ENCODE measurements at regions not wholly inside any gene's neighbourhood (a gene's known extent, or its start where the extent isn't known, plus 50 kb on each side); places are given as distances from the start of the nearest gene placed in this dataset.

GRCh38 chr2:186433040-186433439 lies 53.0 kb upstream of the ZC3H15 start:
- no peaks in the 10 kb centered on the region for H4K20me1 ChIP-seq (ENCODE audit: low read length)

DNA sequence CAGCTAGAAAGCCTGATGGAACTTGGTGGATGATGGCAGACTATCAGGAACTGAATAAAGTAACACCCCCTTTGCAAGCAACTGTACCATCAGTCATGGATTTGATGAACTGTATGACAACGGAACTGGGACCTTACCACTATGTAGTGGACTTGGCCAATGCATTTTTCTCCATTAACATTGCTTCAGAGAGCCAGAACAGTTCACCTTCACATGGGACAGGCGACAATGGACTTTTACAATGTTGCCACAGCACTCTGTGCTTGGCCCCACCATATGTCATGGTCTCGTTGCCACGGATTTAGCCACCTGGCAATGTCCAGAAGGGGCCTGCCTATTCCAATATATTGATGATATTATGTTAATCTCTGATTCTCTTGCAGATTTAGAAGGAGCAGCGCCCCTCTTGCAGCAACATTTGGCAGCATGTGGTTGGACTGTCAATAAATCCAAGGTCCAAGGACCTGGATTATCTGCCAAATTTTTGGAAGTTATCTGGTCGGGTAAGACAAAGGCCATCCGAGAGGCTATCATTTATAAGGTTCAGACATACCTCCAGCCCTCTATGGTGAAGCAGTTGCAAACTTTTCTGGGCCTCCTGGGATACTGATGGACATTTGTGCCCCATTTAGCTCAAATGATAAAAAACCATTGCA lies 52.2 kb upstream of the ZC3H15 start:
- DNase-seq: no peak
- Histone ChIP-seq H3K9me2 (replicated peaks; ENCODE audit: low read length) (no peaks in the 10 kb centered on the region), H3K27ac (ENCODE audit: low read length) (no peak overlapping the region), H3K4me1 (ENCODE audit: insufficient read depth, low read length) (peaks cover 7% of the 10 kb centered on the region; the same call in 1 of the 2 replicates), H3K9ac (ENCODE audit: low read length) (no peak overlapping the region), H3K4me3 (ENCODE audit: low read length) (no peak overlapping the region), H3K79me2 (ENCODE audit: low read length) (no peaks in the 10 kb centered on the region), H3K27me3 (ENCODE audit: low read length) (no peaks in the 10 kb centered on the region), H3K4me2 (ENCODE audit: low read length) (no peak overlapping the region), H3F3A (ENCODE audit: low read length, unreplicated experiment) (no peaks in the 10 kb centered on the region), H3K36me3 (ENCODE audit: low read depth, low read length) (no peaks in the 10 kb centered on the region), H4K20me1 (ENCODE audit: low read length) (no peaks in the 10 kb centered on the region), H3K9me3 (ENCODE audit: low read length) (no peaks in the 10 kb centered on the region), H2AFZ (ENCODE audit: low read length) (no peak overlapping the region)
- ATAC-seq: no peak
- ChIA-PET CTCF (no interaction called here), POLR2A (ENCODE audit: unreplicated experiment) (no interaction called here)
- BruUV-seq (replicated peaks): no TSS peak
- TF ChIP-seq, protein P1, sequence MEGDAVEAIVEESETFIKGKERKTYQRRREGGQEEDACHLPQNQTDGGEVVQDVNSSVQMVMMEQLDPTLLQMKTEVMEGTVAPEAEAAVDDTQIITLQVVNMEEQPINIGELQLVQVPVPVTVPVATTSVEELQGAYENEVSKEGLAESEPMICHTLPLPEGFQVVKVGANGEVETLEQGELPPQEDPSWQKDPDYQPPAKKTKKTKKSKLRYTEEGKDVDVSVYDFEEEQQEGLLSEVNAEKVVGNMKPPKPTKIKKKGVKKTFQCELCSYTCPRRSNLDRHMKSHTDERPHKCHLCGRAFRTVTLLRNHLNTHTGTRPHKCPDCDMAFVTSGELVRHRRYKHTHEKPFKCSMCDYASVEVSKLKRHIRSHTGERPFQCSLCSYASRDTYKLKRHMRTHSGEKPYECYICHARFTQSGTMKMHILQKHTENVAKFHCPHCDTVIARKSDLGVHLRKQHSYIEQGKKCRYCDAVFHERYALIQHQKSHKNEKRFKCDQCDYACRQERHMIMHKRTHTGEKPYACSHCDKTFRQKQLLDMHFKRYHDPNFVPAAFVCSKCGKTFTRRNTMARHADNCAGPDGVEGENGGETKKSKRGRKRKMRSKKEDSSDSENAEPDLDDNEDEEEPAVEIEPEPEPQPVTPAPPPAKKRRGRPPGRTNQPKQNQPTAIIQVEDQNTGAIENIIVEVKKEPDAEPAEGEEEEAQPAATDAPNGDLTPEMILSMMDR (conservative IDR thresholded peaks at IDR 0.05; ENCODE audit: low read depth, low read length): no peak
- TF ChIP-seq EZH2 (IDR thresholded peaks at IDR 0.05; ENCODE audit: low read length, unreplicated experiment) (no peak), EZH2phosphoT487 (IDR thresholded peaks at IDR 0.05; ENCODE audit: borderline replicate concordance, low read length) (no peak)
- intact Hi-C loops (cut with micrococcal nuclease): no loop called here

More at GRCh38 chr2:186433040-186433439, 53.0 kb upstream of the ZC3H15 start:
- intact Hi-C loops (cut with micrococcal nuclease): no loop called here
- Histone ChIP-seq H3F3A (ENCODE audit: low read length, unreplicated experiment) (no peaks in the 10 kb centered on the region), H2AFZ (ENCODE audit: low read length) (no peak overlapping the region), H3K4me3 (ENCODE audit: low read length) (no peak overlapping the region), H3K36me3 (ENCODE audit: low read depth, low read length) (no peaks in the 10 kb centered on the region), H3K9ac (ENCODE audit: low read length) (no peak overlapping the region), H3K4me2 (ENCODE audit: low read length) (no peak overlapping the region), H3K4me1 (ENCODE audit: insufficient read depth, low read length) (peaks cover 11% of the 10 kb centered on the region; the same call in 1 of the 2 replicates), H3K79me2 (ENCODE audit: low read length) (no peaks in the 10 kb centered on the region), H3K27me3 (ENCODE audit: low read length) (no peaks in the 10 kb centered on the region), H3K9me3 (ENCODE audit: low read length) (no peaks in the 10 kb centered on the region), H3K9me2 (replicated peaks; ENCODE audit: low read length) (no peaks in the 10 kb centered on the region), H3K27ac (ENCODE audit: low read length) (no peak overlapping the region)
- TF ChIP-seq, protein P1 (conservative IDR thresholded peaks at IDR 0.05; ENCODE audit: low read depth, low read length): no peak
- TF ChIP-seq EZH2phosphoT487 (IDR thresholded peaks at IDR 0.05; ENCODE audit: borderline replicate concordance, low read length) (no peak), EZH2 (IDR thresholded peaks at IDR 0.05; ENCODE audit: low read length, unreplicated experiment) (no peak)
- ATAC-seq (no peak), DNase-seq (no peak)
- POLR2A ChIA-PET (ENCODE audit: unreplicated experiment): no interaction called here
- CTCF ChIA-PET: no interaction called here
- BruUV-seq (replicated peaks): no TSS peak

All from PC-3 (cell line).